Naive thymus-derived CD4-positive, alpha-beta T cell (primary cell): ENCODE measurements at regions not wholly inside any gene's neighbourhood (a gene's known extent, or its start where the extent isn't known, plus 50 kb on each side); places are given as distances from the start of the nearest gene placed in this dataset.

Source experiments
- ATAC-seq: fragments of 150-1000 bp; cut with Tn5 transposase; 2 replicates; pipeline ENCODE4 v1.10.0; 2021; ENCODE audit warnings: mild to moderate bottlenecking, moderate library complexity
- CTCF ChIA-PET: fragments of 350-600 bp; sonication (Branson Sonifier 250); formaldehyde crosslinking; loops from one replicate; lab custom pipeline; 2021; ENCODE audit warnings: antibody characterized with exemption; lab: Charles Lee
- POLR2A ChIA-PET: fragments of 350-600 bp; sonication (Branson Sonifier 250); formaldehyde crosslinking; loops from one replicate; lab custom pipeline; 2021; ENCODE audit warnings: antibody characterized with exemption, inconsistent platforms; lab: Charles Lee
- DNase-seq, 9 donors: peaks; one replicate each; pipeline versions ENCODE4 v3.0.0 to v3.0.0-alpha.2; 2020 to 2022; ENCODE audit warnings: mixed read lengths in 1 of 9
- H3K27ac ChIP-seq: one replicate; pipeline ENCODE4 v1.7.0; 2013; ENCODE audit warnings: mild to moderate bottlenecking, low read depth, low read length, moderate library complexity
- H3K27me3 ChIP-seq, 2 donors: one replicate each; pipeline ENCODE4 v1.7.0; 2013; ENCODE audit warnings: low read length in 2 of 2, mild to moderate bottlenecking in 2 of 2, moderate library complexity in 2 of 2; ENCODE audit not compliant: control insufficient read depth in 2 of 2, insufficient read depth in 2 of 2
- H3K36me3 ChIP-seq, 3 experiments: 1 replicate in 2 of 3; 2 replicates in 1 of 3; pipeline ENCODE4 v1.7.0; 2013; ENCODE audit warnings: low read length in 3 of 3, mild to moderate bottlenecking in 3 of 3, moderate library complexity in 1 of 3; ENCODE audit not compliant: insufficient read depth in 3 of 3, control insufficient read depth in 2 of 3
- H3K4me1 ChIP-seq, 2 donors: one replicate each; pipeline ENCODE4 v1.7.0; 2013; ENCODE audit warnings: low read length in 2 of 2, mild to moderate bottlenecking in 2 of 2, moderate library complexity in 1 of 2; ENCODE audit not compliant: control insufficient read depth in 2 of 2, insufficient read depth in 2 of 2
- H3K4me3 ChIP-seq: 2 replicates; pipeline ENCODE4 v1.7.0; 2013; ENCODE audit warnings: mild to moderate bottlenecking, low read length
- H3K9me3 ChIP-seq, 3 experiments: 1 replicate in 2 of 3; 2 replicates in 1 of 3; pipeline ENCODE4 v1.7.0; 2013; ENCODE audit warnings: low read length in 3 of 3; ENCODE audit not compliant: control insufficient read depth in 2 of 3
- H3K27ac Mint-ChIP-seq, 9 donors: one replicate each; pipeline ENCODE4 v1.8.0; 2020 to 2022; ENCODE audit warnings: mixed read lengths in 9 of 9, mild to moderate bottlenecking in 8 of 9, moderate library complexity in 5 of 9, inconsistent platforms in 2 of 9
- H3K27me3 Mint-ChIP-seq, 5 donors: one replicate each; pipeline ENCODE4 v1.8.0; 2021 to 2022; ENCODE audit warnings: mixed read lengths in 5 of 5, mild to moderate bottlenecking in 1 of 5
- H3K36me3 Mint-ChIP-seq, 5 donors: one replicate each; pipeline ENCODE4 v1.8.0; 2020 to 2022; ENCODE audit warnings: mixed read lengths in 5 of 5, mild to moderate bottlenecking in 3 of 5, inconsistent platforms in 1 of 5
- H3K4me1 Mint-ChIP-seq, 7 donors: one replicate each; pipeline ENCODE4 v1.8.0; 2020 to 2022; ENCODE audit warnings: mixed read lengths in 7 of 7, mild to moderate bottlenecking in 3 of 7, inconsistent platforms in 1 of 7
- H3K4me3 Mint-ChIP-seq, 10 donors: one replicate each; pipeline ENCODE4 v1.8.0; 2020 to 2022; ENCODE audit warnings: mild to moderate bottlenecking in 10 of 10, mixed read lengths in 10 of 10, moderate library complexity in 6 of 10, inconsistent platforms in 2 of 10
- H3K9me3 Mint-ChIP-seq, 11 donors: one replicate each; pipeline ENCODE4 v1.8.0; 2020 to 2022; ENCODE audit warnings: mixed read lengths in 11 of 11, mild to moderate bottlenecking in 4 of 11, inconsistent platforms in 1 of 11, moderate library complexity in 1 of 11
- intact Hi-C, 2 donors: fragments of 100-400 bp; cut with micrococcal nuclease; formaldehyde crosslinking; loops; one replicate each; pipeline ENCODE4 v1.15.1; 2023

DNA sequence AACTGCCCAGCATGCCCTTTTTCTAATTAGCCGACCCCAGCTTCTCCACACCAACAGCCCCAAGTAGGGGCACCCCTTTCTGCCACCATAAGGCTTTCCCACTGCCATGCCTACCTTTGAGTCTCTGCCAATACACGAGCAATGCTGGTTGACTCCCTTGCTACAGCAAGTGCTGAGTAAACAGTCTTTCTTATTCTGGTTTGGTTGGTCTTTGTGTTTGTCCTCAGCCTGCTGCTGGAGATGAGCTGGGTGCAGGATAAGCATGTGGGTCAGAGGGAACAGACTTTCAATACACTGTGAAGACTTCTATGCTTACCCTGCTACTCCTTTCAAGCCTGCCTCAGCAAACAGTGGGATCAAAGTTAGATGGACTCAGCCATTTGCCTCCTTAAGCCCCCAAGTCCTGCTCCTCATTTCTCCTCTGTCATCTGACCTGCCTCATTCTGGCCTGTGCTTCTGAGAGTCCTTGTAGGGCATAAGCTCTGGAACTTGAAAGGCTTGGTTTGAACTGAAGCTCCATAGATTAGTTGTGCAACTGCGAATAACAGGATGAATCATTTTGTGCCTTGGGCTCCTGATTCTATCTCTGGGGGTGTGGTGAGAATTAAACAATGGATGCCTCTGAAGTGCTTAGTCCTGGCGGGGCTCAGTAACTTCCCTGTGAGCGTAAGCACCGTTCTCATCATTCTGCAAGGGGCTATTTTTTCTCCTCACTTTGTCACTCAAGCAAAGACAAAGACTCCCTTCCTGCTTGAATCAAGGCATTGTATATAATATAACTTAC, 533.8 kb upstream of the DPP6 start:
- intact Hi-C loops, result no loop called here
- no peaks in the 10 kb centered on the region for H3K9me3 ChIP-seq
- no peak overlapping the region for H3K27ac ChIP-seq
- no peaks in the 10 kb centered on the region for H3K27me3 ChIP-seq
- no peak overlapping the region for H3K4me3 ChIP-seq
- ATAC-seq (no peak), DNase-seq (no peak)
- H3K36me3 Mint-ChIP-seq, result no peaks in the 10 kb centered on the region
- H3K36me3 ChIP-seq, result no peaks in the 10 kb centered on the region
- H3K27me3 Mint-ChIP-seq, result peaks cover 0 to 8% (median 0%) of the 10 kb centered on the region in 5 donors
- H3K9me3 Mint-ChIP-seq, result peaks cover 4 to 23% (median 8%) of the 10 kb centered on the region in 11 donors
- H3K4me1 Mint-ChIP-seq, result no peaks in the 10 kb centered on the region
- no peaks in the 10 kb centered on the region for H3K4me1 ChIP-seq
- no peak overlapping the region for H3K4me3 Mint-ChIP-seq
- CTCF ChIA-PET, result no interaction called here
- H3K27ac Mint-ChIP-seq, result no peak overlapping the region
- POLR2A ChIA-PET, result no interaction called here

DNA sequence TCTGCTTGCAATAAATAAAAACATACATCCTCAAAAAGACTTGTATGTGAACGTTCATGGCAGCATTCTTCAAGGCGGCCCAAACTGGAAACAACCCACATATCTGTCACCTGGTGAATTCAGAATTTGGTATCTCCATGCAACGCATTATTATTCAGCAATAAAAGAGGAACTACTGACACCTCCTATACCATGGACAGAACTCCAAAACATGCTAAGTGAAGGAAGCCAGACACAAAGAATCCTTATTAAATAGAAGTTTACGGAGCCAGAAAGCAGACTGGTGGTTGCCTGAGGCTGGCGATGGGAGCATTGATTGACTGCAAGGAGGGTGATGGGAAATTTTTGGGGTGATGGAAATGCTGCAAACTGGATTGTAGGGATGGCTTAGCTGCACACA, 530.8 kb upstream of the DPP6 start:
- Histone ChIP-seq H3K27me3 (no peaks in the 10 kb centered on the region), H3K4me3 (no peak overlapping the region), H3K36me3 (no peaks in the 10 kb centered on the region), H3K27ac (no peak overlapping the region), H3K4me1 (no peaks in the 10 kb centered on the region), H3K9me3 (no peaks in the 10 kb centered on the region)
- CTCF ChIA-PET, result no interaction called here
- Mint-ChIP-seq H3K36me3 (no peaks in the 10 kb centered on the region), H3K9me3 (peaks cover 0 to 19% (median 8%) of the 10 kb centered on the region in 11 donors), H3K4me3 (no peak overlapping the region), H3K4me1 (no peaks in the 10 kb centered on the region), H3K27me3 (no peaks in the 10 kb centered on the region), H3K27ac (no peak overlapping the region)
- POLR2A ChIA-PET, result no interaction called here
- ATAC-seq (no peak), DNase-seq (no peak)
- intact Hi-C loops, result no loop called here

DNA sequence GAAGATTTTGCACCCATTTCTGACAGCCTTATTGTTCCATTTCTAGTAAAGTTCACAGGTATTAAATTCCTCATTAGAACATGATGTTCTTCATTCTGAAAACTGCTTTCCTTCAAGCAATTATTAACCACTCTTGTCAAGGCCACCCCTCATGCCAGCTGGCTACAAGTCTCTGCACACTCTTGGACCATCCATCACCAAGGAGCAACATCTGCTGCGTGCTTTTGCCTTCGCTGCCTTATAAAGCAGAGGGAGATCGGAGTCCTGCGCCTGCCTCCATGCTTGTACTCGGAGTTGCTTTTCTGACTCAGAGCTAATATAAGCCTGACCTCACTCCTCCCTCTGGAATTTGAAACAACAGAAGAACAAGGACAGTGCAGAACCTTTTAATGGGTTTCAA, 529.9 kb upstream of the DPP6 start:
- ATAC-seq, result no peak
- H3K27me3 ChIP-seq, result no peaks in the 10 kb centered on the region
- H3K27ac Mint-ChIP-seq, result no peak overlapping the region
- H3K4me3 Mint-ChIP-seq, result no peak overlapping the region
- DNase-seq, result no peak
- H3K9me3 Mint-ChIP-seq, result peaks cover 0 to 23% (median 8%) of the 10 kb centered on the region in 11 donors
- ChIA-PET CTCF (no interaction called here), POLR2A (no interaction called here)
- H3K9me3 ChIP-seq, result no peaks in the 10 kb centered on the region
- no peaks in the 10 kb centered on the region for H3K36me3 Mint-ChIP-seq
- H3K27ac ChIP-seq, result no peak overlapping the region
- no peaks in the 10 kb centered on the region for H3K4me1 Mint-ChIP-seq
- H3K27me3 Mint-ChIP-seq, result no peaks in the 10 kb centered on the region
- intact Hi-C loops, result no loop called here
- no peaks in the 10 kb centered on the region for H3K4me1 ChIP-seq
- no peak overlapping the region for H3K4me3 ChIP-seq
- no peaks in the 10 kb centered on the region for H3K36me3 ChIP-seq

DNA sequence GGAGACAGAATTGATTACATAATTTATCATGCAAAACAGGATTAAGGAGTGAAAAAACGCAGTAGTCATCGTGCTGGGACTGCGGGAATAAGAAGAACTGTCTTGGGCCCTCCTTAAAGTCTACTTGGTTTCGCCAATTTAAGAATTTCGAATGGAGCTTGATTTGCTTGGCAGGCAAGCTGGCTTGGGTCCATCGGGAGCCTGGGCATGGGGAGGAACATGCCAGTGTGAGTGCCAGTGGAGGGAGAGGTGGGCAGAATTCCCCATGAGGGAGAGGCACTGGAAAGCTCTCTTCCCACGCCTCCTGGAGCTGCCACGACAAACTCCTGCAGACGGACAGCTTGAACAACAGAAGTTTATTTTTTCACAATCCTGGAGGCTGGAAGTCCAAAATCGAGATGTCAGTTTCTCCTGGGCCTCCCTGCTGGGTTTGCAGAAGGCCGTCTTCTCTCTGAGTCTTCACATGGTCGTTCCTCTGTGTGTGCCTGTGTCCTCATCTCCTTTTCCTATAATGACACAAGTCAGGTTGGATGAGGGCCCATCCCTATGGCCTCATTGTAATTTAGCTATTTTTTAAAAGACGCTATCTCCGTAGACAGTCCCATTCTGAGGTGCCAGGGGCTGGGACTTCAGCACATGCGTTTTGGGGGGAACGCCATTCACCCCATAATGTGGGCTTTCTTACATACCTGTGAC, 528.7 kb upstream of the DPP6 start:
- H3K27ac ChIP-seq, result no peak overlapping the region
- no peaks in the 10 kb centered on the region for H3K36me3 ChIP-seq
- ChIA-PET CTCF (no interaction called here), POLR2A (no interaction called here)
- no peak overlapping the region for H3K4me3 ChIP-seq
- DNase-seq, result no peak
- no peaks in the 10 kb centered on the region for H3K27me3 ChIP-seq
- intact Hi-C loops, result no loop called here
- H3K27me3 Mint-ChIP-seq, result no peaks in the 10 kb centered on the region
- H3K4me1 ChIP-seq, result no peaks in the 10 kb centered on the region
- H3K4me3 Mint-ChIP-seq, result no peak overlapping the region
- peaks cover 0 to 23% (median 6%) of the 10 kb centered on the region in 11 donors for H3K9me3 Mint-ChIP-seq
- no peaks in the 10 kb centered on the region for H3K36me3 Mint-ChIP-seq
- no peaks in the 10 kb centered on the region for H3K4me1 Mint-ChIP-seq
- no peaks in the 10 kb centered on the region for H3K9me3 ChIP-seq
- no peak for ATAC-seq
- H3K27ac Mint-ChIP-seq, result no peak overlapping the region

DNA sequence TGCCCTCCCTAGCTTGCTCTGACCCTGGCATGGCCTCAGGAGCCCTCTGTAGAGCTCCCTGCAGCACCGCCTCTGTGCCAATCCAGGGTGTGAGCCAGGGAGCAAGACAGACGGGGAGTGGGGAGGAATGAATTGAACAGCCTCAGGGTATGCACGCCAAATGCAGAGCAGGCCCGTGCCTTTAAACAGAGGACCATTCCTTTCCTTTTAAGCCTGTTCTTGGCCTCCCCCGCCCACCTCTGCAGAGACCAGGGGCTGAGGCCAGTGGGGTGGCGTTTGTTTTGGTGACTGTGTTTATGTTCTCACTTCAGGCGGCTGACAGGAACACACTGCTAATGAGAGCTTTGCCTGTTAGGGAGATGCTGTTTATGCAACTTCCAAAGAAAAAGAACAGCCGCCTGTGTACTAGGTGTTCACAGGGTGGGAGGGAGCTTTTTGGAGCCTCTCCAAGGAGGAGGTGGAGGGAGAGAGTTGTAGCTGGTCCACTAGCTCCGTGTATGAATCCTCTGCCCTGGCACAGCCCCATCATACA, 528.1 kb upstream of the DPP6 start:
- Mint-ChIP-seq H3K27ac (no peak overlapping the region), H3K36me3 (no peaks in the 10 kb centered on the region), H3K27me3 (no peaks in the 10 kb centered on the region), H3K9me3 (peaks cover 0 to 23% (median 5%) of the 10 kb centered on the region in 11 donors), H3K4me1 (no peaks in the 10 kb centered on the region), H3K4me3 (no peak overlapping the region)
- DNase-seq, result no peak
- Histone ChIP-seq H3K9me3 (no peaks in the 10 kb centered on the region), H3K4me3 (no peak overlapping the region), H3K27ac (no peak overlapping the region), H3K27me3 (no peaks in the 10 kb centered on the region), H3K36me3 (no peaks in the 10 kb centered on the region), H3K4me1 (no peaks in the 10 kb centered on the region)
- ATAC-seq, result no peak
- intact Hi-C loops, result no loop called here
- POLR2A ChIA-PET, result no interaction called here
- CTCF ChIA-PET, result no interaction called here

DNA sequence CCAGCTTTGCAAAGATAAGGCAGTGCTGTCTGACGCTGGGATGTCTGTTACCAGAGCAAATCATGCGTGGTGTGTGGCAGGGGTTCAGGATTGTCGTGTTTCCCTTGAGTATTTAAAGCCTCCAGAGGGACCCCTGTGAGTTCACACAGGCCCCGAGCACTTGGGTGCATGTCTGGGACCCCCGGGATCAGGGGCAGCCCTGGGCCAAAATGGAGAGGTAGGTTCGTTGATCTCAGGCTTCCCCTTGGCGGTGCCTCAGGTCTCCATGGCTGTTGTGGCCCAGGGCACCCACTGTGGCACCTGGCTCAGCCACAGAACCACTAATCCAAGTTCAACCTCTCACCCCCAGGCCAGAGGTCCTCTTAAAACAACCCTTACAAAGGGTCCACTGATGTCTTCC, 523.1 kb upstream of the DPP6 start:
- H3K27ac ChIP-seq, result no peak overlapping the region
- H3K9me3 ChIP-seq, result no peaks in the 10 kb centered on the region
- intact Hi-C loops, result no loop called here
- no peaks in the 10 kb centered on the region for H3K36me3 ChIP-seq
- Mint-ChIP-seq H3K9me3 (peaks cover 0 to 21% (median 8%) of the 10 kb centered on the region in 11 donors), H3K4me3 (no peak overlapping the region), H3K27me3 (peaks cover 0 to 5% (median 0%) of the 10 kb centered on the region in 5 donors), H3K4me1 (no peaks in the 10 kb centered on the region), H3K27ac (no peak overlapping the region), H3K36me3 (peaks cover 0 to 4% (median 0%) of the 10 kb centered on the region in 5 donors)
- DNase-seq, result no peak
- no peaks in the 10 kb centered on the region for H3K27me3 ChIP-seq
- no peak for ATAC-seq
- no peak overlapping the region for H3K4me3 ChIP-seq
- ChIA-PET POLR2A (no interaction called here), CTCF (no interaction called here)
- no peaks in the 10 kb centered on the region for H3K4me1 ChIP-seq
